IPS-15b (cell line): ENCODE measurements at regions not wholly inside any gene's neighbourhood (a gene's known extent, or its start where the extent isn't known, plus 50 kb on each side); places are given as distances from the start of the nearest gene placed in this dataset.

ENCODE experiments used
- H3K27me3 ChIP-seq: one replicate; pipeline ENCODE4 v1.6.1; 2013; ENCODE audit warnings: low read length; ENCODE audit not compliant: control insufficient read depth, insufficient read depth
- H3K36me3 ChIP-seq: one replicate; pipeline ENCODE4 v1.6.1; 2013; ENCODE audit warnings: low read length; ENCODE audit not compliant: control insufficient read depth, insufficient read depth
- H3K4me1 ChIP-seq: one replicate; pipeline ENCODE4 v1.6.1; 2013; ENCODE audit warnings: mild to moderate bottlenecking, low read length; ENCODE audit not compliant: control insufficient read depth, insufficient read depth
- H3K4me3 ChIP-seq: one replicate; pipeline ENCODE4 v1.5.1; 2013; ENCODE audit warnings: low read depth, low read length
- H3K9ac ChIP-seq: one replicate; pipeline ENCODE4 v1.6.1; 2013; ENCODE audit warnings: low read depth, mild to moderate bottlenecking, low read length
- H3K9me3 ChIP-seq: one replicate; pipeline ENCODE4 v1.6.1; 2013; ENCODE audit warnings: mild to moderate bottlenecking, low read length; ENCODE audit not compliant: control insufficient read depth, insufficient read depth

DNA sequence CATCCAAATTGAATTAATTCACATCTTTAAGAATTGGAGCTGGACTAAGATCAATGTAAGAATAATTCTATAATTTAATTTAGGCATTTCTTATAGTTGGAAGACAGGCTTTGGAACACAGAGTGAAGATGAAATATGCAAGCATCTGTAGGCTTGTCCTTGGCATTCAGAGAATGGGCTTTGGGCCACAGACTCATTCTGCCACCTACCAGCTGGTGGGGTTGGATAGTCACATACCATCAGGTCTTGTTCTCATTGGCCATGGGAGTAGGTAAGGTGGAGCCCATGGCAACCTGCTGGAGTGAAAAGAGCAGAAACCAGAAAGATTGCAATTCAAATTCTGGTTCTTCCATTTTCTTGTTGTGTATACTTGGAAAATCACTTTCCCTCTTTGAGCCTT, 300.3 kb downstream of the CYRIA start:
- no peaks in the 10 kb centered on the region for H3K27me3 ChIP-seq
- H3K36me3 ChIP-seq, result no peaks in the 10 kb centered on the region
- H3K9ac ChIP-seq, result no peak overlapping the region
- no peaks in the 10 kb centered on the region for H3K9me3 ChIP-seq
- H3K4me1 ChIP-seq, result no peaks in the 10 kb centered on the region
- H3K4me3 ChIP-seq, result no peak overlapping the region

DNA sequence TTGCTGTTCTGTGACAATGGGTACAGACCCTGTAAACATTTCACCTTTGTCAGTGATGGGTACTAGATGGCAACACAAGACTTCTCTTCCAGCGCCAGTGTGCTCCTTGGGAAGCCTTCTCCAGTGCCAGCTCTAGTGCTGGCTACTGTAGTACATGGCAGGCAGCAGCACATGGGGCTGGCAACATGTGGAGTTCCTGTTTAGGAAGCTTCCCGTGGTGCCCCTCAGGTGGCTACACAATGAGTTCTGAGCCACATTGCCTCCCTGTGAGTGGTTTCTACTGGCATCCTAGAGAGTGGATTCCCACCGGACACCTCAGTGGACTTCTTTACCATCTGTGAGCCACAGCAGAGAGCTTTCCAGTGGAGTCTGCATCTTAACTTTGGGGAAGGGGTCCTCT, 302.1 kb downstream of the CYRIA start:
- Histone ChIP-seq H3K4me3 (no peak overlapping the region), H3K27me3 (no peaks in the 10 kb centered on the region), H3K9ac (no peak overlapping the region), H3K9me3 (no peaks in the 10 kb centered on the region), H3K36me3 (no peaks in the 10 kb centered on the region), H3K4me1 (no peaks in the 10 kb centered on the region)

DNA sequence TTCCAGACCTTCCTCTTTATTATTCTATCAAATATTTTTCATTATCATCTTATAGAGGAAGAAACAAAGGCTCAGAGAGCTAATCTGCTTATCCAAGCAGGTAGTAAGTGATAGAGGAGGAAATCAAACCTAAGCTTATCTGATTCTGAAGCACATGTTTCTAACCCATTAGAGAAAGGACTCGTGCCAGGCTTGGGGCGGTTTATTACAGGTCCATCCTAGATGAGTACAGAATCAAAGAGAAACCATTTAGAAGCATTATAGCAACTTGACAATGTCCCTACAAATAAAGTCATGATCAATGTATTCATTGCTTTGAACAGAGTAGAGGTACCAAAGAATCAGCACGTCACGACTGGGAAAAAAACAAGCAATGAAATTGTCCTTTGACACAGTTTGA, 303.0 kb downstream of the CYRIA start:
- Histone ChIP-seq H3K9me3 (no peaks in the 10 kb centered on the region), H3K27me3 (no peaks in the 10 kb centered on the region), H3K9ac (no peak overlapping the region), H3K4me3 (no peak overlapping the region), H3K4me1 (no peaks in the 10 kb centered on the region), H3K36me3 (no peaks in the 10 kb centered on the region)

DNA sequence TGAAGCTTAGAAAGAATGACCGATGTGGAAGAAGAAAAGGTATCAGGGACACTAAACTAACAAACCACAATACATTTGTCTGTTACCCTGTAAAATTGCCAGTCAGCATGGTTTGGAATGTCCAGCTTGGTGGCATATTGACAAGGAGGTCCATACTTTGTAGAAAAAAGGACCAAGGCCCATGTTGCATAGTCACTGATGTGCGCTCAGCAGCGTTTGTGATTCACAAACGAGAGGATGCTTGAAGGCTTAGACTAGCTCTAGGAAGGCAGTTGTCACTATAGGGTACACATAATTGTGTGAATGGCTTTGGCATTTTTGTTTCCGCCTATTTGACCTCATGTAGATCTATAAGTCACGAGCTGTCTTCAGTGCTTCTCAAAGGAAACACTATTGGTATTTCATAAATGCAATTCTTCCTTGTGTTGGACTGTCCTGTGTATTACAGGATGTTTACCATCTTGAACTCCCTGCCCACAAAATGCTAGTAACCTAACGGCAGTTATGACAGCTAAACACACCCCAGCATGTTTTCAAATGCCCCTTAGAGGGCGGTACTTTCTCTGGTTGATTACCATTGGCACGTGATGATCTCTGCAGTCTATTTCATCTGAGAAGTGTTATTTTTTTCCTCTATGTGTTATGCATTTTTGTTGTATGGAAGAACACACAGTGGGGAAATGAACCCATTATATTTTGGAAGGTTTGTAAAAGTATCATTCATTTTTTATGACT, 304.2 kb downstream of the CYRIA start:
- no peaks in the 10 kb centered on the region for H3K4me1 ChIP-seq
- H3K4me3 ChIP-seq, result no peak overlapping the region
- no peaks in the 10 kb centered on the region for H3K36me3 ChIP-seq
- no peak overlapping the region for H3K9ac ChIP-seq
- H3K9me3 ChIP-seq, result no peaks in the 10 kb centered on the region
- H3K27me3 ChIP-seq, result no peaks in the 10 kb centered on the region

DNA sequence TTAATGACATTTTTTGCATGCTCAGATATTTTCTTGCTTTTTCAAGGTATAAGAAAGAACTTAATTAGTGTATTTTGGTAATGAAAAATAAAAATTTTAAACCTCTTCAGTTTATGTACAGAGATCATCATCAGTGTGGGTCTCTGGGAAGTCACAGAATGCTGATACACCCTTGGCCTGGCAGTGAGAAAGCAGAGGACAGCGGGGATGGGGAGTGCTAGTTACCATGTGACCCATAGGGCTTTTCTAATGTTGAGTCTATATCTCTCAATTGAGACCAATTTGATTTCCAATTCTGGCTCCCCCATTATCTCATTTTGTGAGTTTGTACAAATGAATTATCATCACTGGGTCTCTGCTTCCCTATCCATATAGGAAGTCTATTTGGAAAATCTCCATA, 305.7 kb downstream of the CYRIA start:
- H3K9ac ChIP-seq, result no peak overlapping the region
- H3K4me1 ChIP-seq, result no peaks in the 10 kb centered on the region
- no peaks in the 10 kb centered on the region for H3K27me3 ChIP-seq
- H3K9me3 ChIP-seq, result no peaks in the 10 kb centered on the region
- H3K4me3 ChIP-seq, result no peak overlapping the region
- no peaks in the 10 kb centered on the region for H3K36me3 ChIP-seq

DNA sequence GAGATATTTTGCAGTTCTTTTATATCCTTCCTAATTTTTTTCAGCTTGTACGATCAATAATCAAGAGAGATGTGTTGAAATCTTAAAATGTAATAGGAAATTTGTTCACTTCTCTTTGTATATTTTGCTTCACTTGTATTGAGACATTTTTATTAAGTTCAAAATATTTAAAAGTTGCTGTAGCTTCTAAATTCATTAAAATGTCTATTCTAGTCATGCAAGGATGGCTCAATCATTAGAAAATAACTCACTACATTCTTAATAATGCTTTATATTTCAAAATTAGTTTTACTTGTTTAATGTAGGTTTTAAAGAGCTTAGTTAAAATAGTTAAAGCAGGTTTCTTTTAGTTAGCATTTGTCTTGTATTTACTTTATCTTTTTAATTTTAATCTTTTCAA, 308.4 kb downstream of the CYRIA start:
- no peak overlapping the region for H3K4me3 ChIP-seq
- H3K27me3 ChIP-seq, result no peaks in the 10 kb centered on the region
- H3K9me3 ChIP-seq, result peaks cover 2% of the 10 kb centered on the region
- H3K36me3 ChIP-seq, result no peaks in the 10 kb centered on the region
- H3K9ac ChIP-seq, result no peak overlapping the region
- no peaks in the 10 kb centered on the region for H3K4me1 ChIP-seq

DNA sequence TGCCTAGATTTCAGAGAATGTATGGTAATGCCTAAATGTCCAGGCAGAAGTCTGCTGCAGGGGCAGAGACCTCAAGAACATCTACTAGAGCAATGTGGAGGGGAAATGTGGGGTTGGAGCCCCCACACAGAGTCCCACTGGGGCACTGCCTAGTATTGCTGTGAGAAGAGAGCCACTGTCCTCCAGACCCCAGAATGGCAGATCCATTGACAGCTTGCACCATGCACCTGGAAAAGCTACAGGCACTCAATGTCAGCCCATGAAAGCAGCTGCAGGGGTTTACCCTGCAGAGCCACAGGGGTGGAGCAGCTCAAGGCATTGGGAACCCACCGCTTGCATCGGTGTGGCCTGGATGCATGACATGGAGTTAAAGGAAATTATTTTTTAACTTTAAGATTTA, 314.1 kb downstream of the CYRIA start:
- H3K4me1 ChIP-seq, result no peaks in the 10 kb centered on the region
- H3K27me3 ChIP-seq, result no peaks in the 10 kb centered on the region
- H3K4me3 ChIP-seq, result no peak overlapping the region
- H3K9ac ChIP-seq, result no peak overlapping the region
- no peaks in the 10 kb centered on the region for H3K36me3 ChIP-seq
- peaks cover 10% of the 10 kb centered on the region for H3K9me3 ChIP-seq

DNA sequence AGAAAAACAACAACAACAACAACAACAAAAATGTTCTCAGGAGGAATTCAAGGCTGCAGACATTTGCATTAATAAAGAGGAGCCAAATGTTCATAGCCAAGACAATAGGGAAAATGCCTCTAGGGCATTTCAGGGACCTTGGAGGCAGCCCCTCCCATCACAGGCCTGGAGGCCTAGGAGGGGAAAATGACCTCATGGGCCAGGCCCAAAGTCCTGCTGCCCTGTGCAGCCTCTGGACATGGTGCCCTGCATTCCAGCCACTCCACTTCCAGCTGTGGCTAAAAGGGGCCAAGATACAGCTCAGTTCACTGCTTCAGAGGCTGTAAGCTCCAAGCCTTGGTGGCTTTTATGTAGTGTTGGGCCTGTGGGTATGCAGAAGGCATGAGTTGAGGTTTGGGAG, 314.5 kb downstream of the CYRIA start:
- H3K9ac ChIP-seq, result no peak overlapping the region
- H3K4me3 ChIP-seq, result no peak overlapping the region
- H3K9me3 ChIP-seq, result peaks cover 10% of the 10 kb centered on the region
- no peaks in the 10 kb centered on the region for H3K36me3 ChIP-seq
- H3K4me1 ChIP-seq, result no peaks in the 10 kb centered on the region
- no peaks in the 10 kb centered on the region for H3K27me3 ChIP-seq

DNA sequence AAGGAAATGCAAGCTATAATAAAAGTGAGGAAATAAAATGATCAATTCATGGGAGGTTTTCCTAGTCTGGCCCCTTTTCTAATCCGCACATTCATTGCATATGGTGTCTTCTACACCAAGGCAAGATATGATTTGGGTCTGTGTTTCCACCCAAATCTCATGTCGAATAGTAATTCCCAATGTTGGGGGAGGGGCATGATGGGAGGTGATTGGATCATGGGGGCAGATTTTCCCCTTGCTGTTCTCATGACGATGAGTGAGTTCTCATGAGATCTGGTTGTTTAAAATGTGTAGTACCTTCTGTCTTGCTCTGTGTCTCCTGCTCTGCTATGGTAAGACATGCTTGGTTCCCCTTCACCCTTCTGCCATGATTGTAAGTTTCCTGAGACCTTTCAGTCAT, 315.4 kb downstream of the CYRIA start:
- H3K9me3 ChIP-seq, result peaks cover 10% of the 10 kb centered on the region
- H3K4me1 ChIP-seq, result no peaks in the 10 kb centered on the region
- H3K27me3 ChIP-seq, result no peaks in the 10 kb centered on the region
- H3K9ac ChIP-seq, result no peak overlapping the region
- H3K4me3 ChIP-seq, result no peak overlapping the region
- H3K36me3 ChIP-seq, result no peaks in the 10 kb centered on the region

DNA sequence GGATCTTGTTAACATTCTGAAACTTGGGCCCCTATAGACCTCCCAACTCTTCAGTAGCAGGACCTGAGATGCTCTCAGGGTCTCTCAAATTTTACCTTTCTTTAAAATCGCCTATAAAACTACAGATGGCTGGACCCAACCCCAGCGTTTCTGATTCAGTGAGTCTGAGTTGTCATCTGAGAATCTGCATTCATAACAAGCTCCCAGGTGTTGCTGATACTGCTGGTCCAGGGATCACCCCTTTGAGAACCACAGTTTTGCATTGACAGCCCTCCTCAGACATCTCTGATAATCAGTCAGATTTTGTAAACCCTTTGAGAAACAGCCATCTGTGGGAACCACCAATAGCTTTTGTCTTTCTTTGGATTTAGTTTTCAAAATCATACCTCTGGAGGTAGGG, 315.8 kb downstream of the CYRIA start:
- no peaks in the 10 kb centered on the region for H3K4me1 ChIP-seq
- H3K9ac ChIP-seq, result no peak overlapping the region
- H3K4me3 ChIP-seq, result no peak overlapping the region
- H3K9me3 ChIP-seq, result peaks cover 10% of the 10 kb centered on the region
- no peaks in the 10 kb centered on the region for H3K36me3 ChIP-seq
- H3K27me3 ChIP-seq, result no peaks in the 10 kb centered on the region

DNA sequence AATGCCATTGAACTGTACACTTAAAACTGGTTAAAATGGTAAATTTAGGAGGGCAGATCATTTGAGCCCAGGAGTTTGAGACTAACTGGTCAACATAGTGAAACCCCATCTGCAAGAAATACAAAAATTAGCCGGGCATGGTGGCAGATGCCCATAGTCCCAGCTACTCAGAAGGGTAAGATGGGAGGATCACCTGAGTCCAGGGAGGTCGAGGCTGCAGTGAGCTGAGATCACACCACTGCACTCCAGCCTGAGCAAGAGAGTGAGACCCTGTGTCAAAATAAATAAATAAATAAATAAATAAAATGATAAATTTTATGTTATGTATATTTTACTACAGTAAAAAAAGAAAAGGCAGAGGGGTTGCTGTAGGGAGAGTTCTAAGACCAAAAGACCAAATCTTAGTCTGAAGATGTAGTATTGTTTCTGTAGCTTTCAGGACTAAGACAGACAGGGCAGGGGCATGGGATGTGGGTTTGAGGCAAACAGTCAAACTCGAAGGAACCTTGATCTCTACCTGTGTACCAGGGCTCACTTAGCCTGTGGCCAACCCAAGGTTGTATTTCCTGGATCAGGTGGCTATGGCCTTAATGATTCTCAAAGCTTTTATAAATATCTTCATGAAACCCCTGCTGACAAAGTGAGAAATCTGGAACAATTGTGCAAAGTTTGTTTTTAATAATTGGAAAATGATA, 316.7 kb downstream of the CYRIA start:
- Histone ChIP-seq H3K9ac (no peak overlapping the region), H3K36me3 (no peaks in the 10 kb centered on the region), H3K4me3 (no peak overlapping the region), H3K9me3 (peaks cover 10% of the 10 kb centered on the region), H3K4me1 (no peaks in the 10 kb centered on the region), H3K27me3 (no peaks in the 10 kb centered on the region)

DNA sequence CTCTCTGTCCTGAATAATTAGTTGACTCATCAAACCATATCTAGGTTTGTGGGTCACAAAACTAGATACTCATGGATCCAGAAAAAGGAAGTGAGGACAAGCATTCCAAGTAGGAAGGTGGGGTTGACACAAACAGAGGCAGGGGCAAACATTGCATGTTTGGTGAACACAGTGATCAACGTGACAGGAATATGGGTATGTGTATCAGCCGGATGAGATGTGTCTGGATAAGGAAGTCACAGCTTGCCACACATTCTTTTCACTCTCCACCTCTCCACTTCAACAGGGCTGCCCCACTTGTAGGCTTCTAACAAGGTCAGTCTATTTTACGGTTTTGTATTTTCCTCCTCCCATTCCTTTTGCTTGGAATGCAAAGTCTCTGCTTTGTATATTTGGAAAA, 319.0 kb downstream of the CYRIA start:
- peaks cover 6% of the 10 kb centered on the region for H3K9me3 ChIP-seq
- H3K4me1 ChIP-seq, result no peaks in the 10 kb centered on the region
- no peak overlapping the region for H3K9ac ChIP-seq
- no peaks in the 10 kb centered on the region for H3K27me3 ChIP-seq
- no peaks in the 10 kb centered on the region for H3K36me3 ChIP-seq
- no peak overlapping the region for H3K4me3 ChIP-seq
